ENCODE measurements at regions not wholly inside any gene's neighbourhood (a gene's known extent, or its start where the extent isn't known, plus 50 kb on each side); places are given as distances from the start of the nearest gene placed in this dataset.

GRCh38 chr14:55942076-55942654 lies 176.0 kb upstream of the PELI2 start:
- no peaks in the 10 kb centered on the region for H3K36me3 Mint-ChIP-seq
- no peak overlapping the region for H3K27ac ChIP-seq (ENCODE audit: insufficient read depth, low read length, poor library complexity, severe bottlenecking)
- ATAC-seq (ENCODE audit: low read depth in 2 of 2) = no peak
- H3K36me3 ChIP-seq (ENCODE audit: control insufficient read depth, insufficient read depth, low read length) = no peaks in the 10 kb centered on the region
- peaks cover 0 to 9% (median 2%) of the 10 kb centered on the region in 7 donors for H3K9me3 Mint-ChIP-seq
- no peaks in the 10 kb centered on the region for H3K4me1 Mint-ChIP-seq
- H3K27me3 ChIP-seq (ENCODE audit: control insufficient read depth, insufficient read depth, low read length) = peaks cover 4% of the 10 kb centered on the region
- no peaks in the 10 kb centered on the region for H3K4me1 ChIP-seq (ENCODE audit: control insufficient read depth, insufficient read depth, low read length, poor library complexity, severe bottlenecking)
- no peaks in the 10 kb centered on the region for H3K9me3 ChIP-seq (ENCODE audit: control insufficient read depth in 2 of 2, low read length in 2 of 2)
- no peak overlapping the region for H3K27ac Mint-ChIP-seq
- H3K4me3 ChIP-seq (ENCODE audit: low read depth, low read length) = no peak overlapping the region
- no peak overlapping the region for H3K4me3 Mint-ChIP-seq
- peaks cover 18% of the 10 kb centered on the region for H3K27me3 Mint-ChIP-seq
- no peak for DNase-seq

DNA sequence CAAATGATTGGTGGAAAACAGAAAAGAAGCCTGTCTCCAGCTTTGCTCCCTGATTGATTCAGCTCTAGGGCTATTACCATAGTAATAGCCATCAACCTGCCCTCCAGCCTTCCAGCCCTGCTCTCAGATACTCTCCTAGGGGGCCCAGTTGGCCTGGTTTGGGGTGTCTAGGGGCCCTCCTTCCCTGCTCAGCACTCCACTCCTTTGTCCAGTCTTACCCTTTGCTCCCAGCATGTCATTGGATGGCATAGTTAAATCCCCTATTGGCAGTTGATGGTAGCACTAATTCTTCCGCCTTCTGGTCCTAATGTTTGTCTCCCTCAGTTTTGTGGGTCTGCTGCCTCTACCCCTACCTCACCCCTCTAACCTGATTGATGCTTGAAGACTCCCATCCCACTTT lies 175.4 kb upstream of the PELI2 start:
- Mint-ChIP-seq H3K4me1 (no peaks in the 10 kb centered on the region), H3K4me3 (no peak overlapping the region), H3K27ac (no peak overlapping the region), H3K27me3 (peaks cover 19% of the 10 kb centered on the region), H3K9me3 (peaks cover 0 to 5% (median 2%) of the 10 kb centered on the region in 7 donors), H3K36me3 (no peaks in the 10 kb centered on the region)
- peaks cover 4% of the 10 kb centered on the region for H3K27me3 ChIP-seq (ENCODE audit: control insufficient read depth, insufficient read depth, low read length)
- H3K4me3 ChIP-seq (ENCODE audit: low read depth, low read length) = no peak overlapping the region
- H3K9me3 ChIP-seq (ENCODE audit: control insufficient read depth in 2 of 2, low read length in 2 of 2) = no peaks in the 10 kb centered on the region
- H3K4me1 ChIP-seq (ENCODE audit: control insufficient read depth, insufficient read depth, low read length, poor library complexity, severe bottlenecking) = no peaks in the 10 kb centered on the region
- no peaks in the 10 kb centered on the region for H3K36me3 ChIP-seq (ENCODE audit: control insufficient read depth, insufficient read depth, low read length)
- ATAC-seq (ENCODE audit: low read depth in 2 of 2) (no peak), DNase-seq (no peak)
- H3K27ac ChIP-seq (ENCODE audit: insufficient read depth, low read length, poor library complexity, severe bottlenecking) = no peak overlapping the region

GRCh38 chr14:55944757-55945156 lies 173.5 kb upstream of the PELI2 start:
- Mint-ChIP-seq H3K9me3 (peaks cover 0 to 3% (median 2%) of the 10 kb centered on the region in 7 donors), H3K27me3 (peaks cover 20% of the 10 kb centered on the region), H3K4me3 (no peak overlapping the region), H3K36me3 (no peaks in the 10 kb centered on the region), H3K4me1 (no peaks in the 10 kb centered on the region), H3K27ac (no peak overlapping the region)
- DNase-seq (no peak), ATAC-seq (ENCODE audit: low read depth in 2 of 2) (no peak)
- Histone ChIP-seq H3K4me1 (ENCODE audit: control insufficient read depth, insufficient read depth, low read length, poor library complexity, severe bottlenecking) (no peaks in the 10 kb centered on the region), H3K27me3 (ENCODE audit: control insufficient read depth, insufficient read depth, low read length) (peaks cover 4% of the 10 kb centered on the region), H3K36me3 (ENCODE audit: control insufficient read depth, insufficient read depth, low read length) (no peaks in the 10 kb centered on the region), H3K27ac (ENCODE audit: insufficient read depth, low read length, poor library complexity, severe bottlenecking) (no peak overlapping the region), H3K4me3 (ENCODE audit: low read depth, low read length) (no peak overlapping the region), H3K9me3 (ENCODE audit: control insufficient read depth in 2 of 2, low read length in 2 of 2) (no peaks in the 10 kb centered on the region)

DNA sequence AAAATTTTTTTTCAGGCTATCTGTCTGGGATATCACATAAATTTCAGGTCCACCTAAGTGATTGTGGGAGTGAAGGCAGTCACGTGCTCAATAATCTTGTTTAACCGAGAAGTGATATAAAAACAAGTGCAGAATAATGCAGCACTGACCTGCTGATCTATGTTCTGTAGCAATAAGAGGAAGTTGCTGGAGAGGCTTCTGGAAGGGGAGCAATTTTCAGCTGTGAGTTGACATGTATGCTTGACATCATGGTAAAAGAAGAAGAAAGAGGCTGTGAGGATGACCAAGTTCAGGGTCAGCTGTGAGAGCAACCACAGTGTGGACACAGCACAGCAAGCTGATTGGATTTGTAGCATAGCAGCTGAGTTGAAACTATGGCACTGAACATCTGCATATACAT lies 172.0 kb upstream of the PELI2 start:
- Histone ChIP-seq H3K27me3 (ENCODE audit: control insufficient read depth, insufficient read depth, low read length) (peaks cover 4% of the 10 kb centered on the region), H3K36me3 (ENCODE audit: control insufficient read depth, insufficient read depth, low read length) (no peaks in the 10 kb centered on the region), H3K27ac (ENCODE audit: insufficient read depth, low read length, poor library complexity, severe bottlenecking) (no peak overlapping the region), H3K4me1 (ENCODE audit: control insufficient read depth, insufficient read depth, low read length, poor library complexity, severe bottlenecking) (no peaks in the 10 kb centered on the region), H3K4me3 (ENCODE audit: low read depth, low read length) (no peak overlapping the region), H3K9me3 (ENCODE audit: control insufficient read depth in 2 of 2, low read length in 2 of 2) (no peaks in the 10 kb centered on the region)
- peaks cover 17% of the 10 kb centered on the region for H3K27me3 Mint-ChIP-seq
- no peak for DNase-seq
- ATAC-seq (ENCODE audit: low read depth in 2 of 2) = no peak
- peaks cover 0 to 2% (median 0%) of the 10 kb centered on the region in 7 donors for H3K9me3 Mint-ChIP-seq
- no peak overlapping the region for H3K4me3 Mint-ChIP-seq
- H3K27ac Mint-ChIP-seq = no peak overlapping the region
- H3K4me1 Mint-ChIP-seq = no peaks in the 10 kb centered on the region
- H3K36me3 Mint-ChIP-seq = no peaks in the 10 kb centered on the region

GRCh38 chr14:55948399-55948798 lies 169.8 kb upstream of the PELI2 start:
- no peaks in the 10 kb centered on the region for H3K36me3 ChIP-seq (ENCODE audit: control insufficient read depth, insufficient read depth, low read length)
- Mint-ChIP-seq H3K4me3 (no peak overlapping the region), H3K4me1 (no peaks in the 10 kb centered on the region), H3K27ac (no peak overlapping the region), H3K27me3 (peaks cover 16% of the 10 kb centered on the region), H3K9me3 (peaks cover 0 to 2% (median 0%) of the 10 kb centered on the region in 7 donors), H3K36me3 (no peaks in the 10 kb centered on the region)
- H3K9me3 ChIP-seq (ENCODE audit: control insufficient read depth in 2 of 2, low read length in 2 of 2) = no peaks in the 10 kb centered on the region
- H3K27ac ChIP-seq (ENCODE audit: insufficient read depth, low read length, poor library complexity, severe bottlenecking) = no peak overlapping the region
- H3K27me3 ChIP-seq (ENCODE audit: control insufficient read depth, insufficient read depth, low read length) = peaks cover 4% of the 10 kb centered on the region
- H3K4me1 ChIP-seq (ENCODE audit: control insufficient read depth, insufficient read depth, low read length, poor library complexity, severe bottlenecking) = no peaks in the 10 kb centered on the region
- H3K4me3 ChIP-seq (ENCODE audit: low read depth, low read length) = no peak overlapping the region
- ATAC-seq (ENCODE audit: low read depth in 2 of 2) (no peak), DNase-seq (no peak)

- H3K27me3 ChIP-seq (ENCODE audit: control insufficient read depth, insufficient read depth, low read length) = peaks cover 3% of the 10 kb centered on the region
- Mint-ChIP-seq H3K36me3 (no peaks in the 10 kb centered on the region), H3K9me3 (peaks cover 0 to 2% (median 0%) of the 10 kb centered on the region in 7 donors), H3K4me3 (no peak overlapping the region), H3K27ac (no peak overlapping the region), H3K4me1 (no peaks in the 10 kb centered on the region), H3K27me3 (peaks cover 11% of the 10 kb centered on the region)
- H3K9me3 ChIP-seq (ENCODE audit: control insufficient read depth in 2 of 2, low read length in 2 of 2) = no peaks in the 10 kb centered on the region
- no peak overlapping the region for H3K27ac ChIP-seq (ENCODE audit: insufficient read depth, low read length, poor library complexity, severe bottlenecking)
- H3K36me3 ChIP-seq (ENCODE audit: control insufficient read depth, insufficient read depth, low read length) = no peaks in the 10 kb centered on the region
- no peak overlapping the region for H3K4me3 ChIP-seq (ENCODE audit: low read depth, low read length)
- DNase-seq (no peak), ATAC-seq (ENCODE audit: low read depth in 2 of 2) (no peak)
- no peaks in the 10 kb centered on the region for H3K4me1 ChIP-seq (ENCODE audit: control insufficient read depth, insufficient read depth, low read length, poor library complexity, severe bottlenecking)
Measured at GRCh38 chr14:55949708-55950107, 168.5 kb upstream of the PELI2 start.

DNA sequence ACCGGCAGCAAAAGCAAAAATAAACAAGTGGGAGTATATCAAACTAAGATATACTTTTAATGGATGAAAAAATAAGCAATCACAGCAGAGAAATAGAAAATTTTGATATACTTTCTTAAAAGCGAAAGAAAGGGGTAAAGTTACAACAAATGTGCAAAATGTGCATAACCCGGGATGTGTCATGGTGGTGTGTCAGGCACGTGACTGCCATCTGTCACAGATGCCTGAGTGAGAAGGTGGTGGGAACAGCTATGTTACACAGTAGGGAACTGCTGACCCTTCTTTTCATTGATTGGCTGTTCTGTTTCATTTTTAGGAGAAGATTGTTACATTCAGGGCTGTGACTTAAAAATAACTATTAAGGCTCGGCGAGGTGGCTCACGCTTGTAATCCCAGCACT lies 168.1 kb upstream of the PELI2 start:
- Histone ChIP-seq H3K4me1 (ENCODE audit: control insufficient read depth, insufficient read depth, low read length, poor library complexity, severe bottlenecking) (no peaks in the 10 kb centered on the region), H3K27me3 (ENCODE audit: control insufficient read depth, insufficient read depth, low read length) (no peaks in the 10 kb centered on the region), H3K9me3 (ENCODE audit: control insufficient read depth in 2 of 2, low read length in 2 of 2) (no peaks in the 10 kb centered on the region), H3K4me3 (ENCODE audit: low read depth, low read length) (no peak overlapping the region), H3K27ac (ENCODE audit: insufficient read depth, low read length, poor library complexity, severe bottlenecking) (no peak overlapping the region), H3K36me3 (ENCODE audit: control insufficient read depth, insufficient read depth, low read length) (no peaks in the 10 kb centered on the region)
- no peaks in the 10 kb centered on the region for H3K36me3 Mint-ChIP-seq
- H3K9me3 Mint-ChIP-seq = peaks cover 0 to 2% (median 0%) of the 10 kb centered on the region in 7 donors
- no peak for ATAC-seq (ENCODE audit: low read depth in 2 of 2)
- H3K27ac Mint-ChIP-seq = no peak overlapping the region
- DNase-seq = no peak
- peaks cover 11% of the 10 kb centered on the region for H3K27me3 Mint-ChIP-seq
- no peaks in the 10 kb centered on the region for H3K4me1 Mint-ChIP-seq
- H3K4me3 Mint-ChIP-seq = no peak overlapping the region

- no peaks in the 10 kb centered on the region for H3K36me3 Mint-ChIP-seq
- H3K4me3 Mint-ChIP-seq = no peak overlapping the region
- Histone ChIP-seq H3K36me3 (ENCODE audit: control insufficient read depth, insufficient read depth, low read length) (no peaks in the 10 kb centered on the region), H3K4me3 (ENCODE audit: low read depth, low read length) (no peak overlapping the region), H3K4me1 (ENCODE audit: control insufficient read depth, insufficient read depth, low read length, poor library complexity, severe bottlenecking) (no peaks in the 10 kb centered on the region), H3K27me3 (ENCODE audit: control insufficient read depth, insufficient read depth, low read length) (no peaks in the 10 kb centered on the region), H3K9me3 (ENCODE audit: control insufficient read depth in 2 of 2, low read length in 2 of 2) (no peaks in the 10 kb centered on the region), H3K27ac (ENCODE audit: insufficient read depth, low read length, poor library complexity, severe bottlenecking) (no peak overlapping the region)
- peaks cover 4% of the 10 kb centered on the region for H3K27me3 Mint-ChIP-seq
- H3K27ac Mint-ChIP-seq = no peak overlapping the region
- no peaks in the 10 kb centered on the region for H3K4me1 Mint-ChIP-seq
- no peaks in the 10 kb centered on the region for H3K9me3 Mint-ChIP-seq
- no peak for DNase-seq
- ATAC-seq (ENCODE audit: low read depth in 2 of 2) = no peak
Measured at GRCh38 chr14:55951341-55952206, 166.6 kb upstream of the PELI2 start.
